Stimulated activated CD8-positive, alpha-beta memory T cell treated with anti-CD3 and anti-CD28 coated beads, Interleukin-2, amount 100 ng/mL, for 48 hours (primary cell): ENCODE measurements at regions not wholly inside any gene's neighbourhood (a gene's known extent, or its start where the extent isn't known, plus 50 kb on each side); places are given as distances from the start of the nearest gene placed in this dataset.

ENCODE experiments used
- DNase-seq, 2 donors: peaks; one replicate each; pipeline ENCODE4 v3.0.0-alpha.2; 2020; ENCODE audit warnings: low read depth in 2 of 2

- DNase-seq = no peak
Measured at GRCh38 chr3:24756101-24756888, 261.6 kb upstream of the THRB start.

DNA sequence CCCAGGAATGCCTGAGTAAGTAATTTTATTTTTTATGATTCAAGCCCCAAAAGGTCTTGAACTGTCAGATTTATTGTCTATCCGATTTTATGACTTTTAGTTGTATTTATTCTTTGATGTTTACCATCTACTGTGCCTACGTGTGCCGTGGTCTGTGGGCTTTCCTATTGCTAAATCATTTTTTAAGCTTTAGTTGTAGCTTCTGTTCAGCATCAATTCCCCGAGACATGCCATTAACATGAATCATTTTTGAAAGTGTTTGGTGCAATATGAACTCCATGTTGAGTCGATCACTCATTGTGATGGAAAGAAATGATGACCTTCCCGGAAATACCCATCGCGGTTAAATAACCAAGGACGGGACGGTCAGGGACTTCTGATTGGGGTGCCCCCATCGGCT is 268.7 kb upstream of the THRB start:
- DNase-seq = no peak

DNA sequence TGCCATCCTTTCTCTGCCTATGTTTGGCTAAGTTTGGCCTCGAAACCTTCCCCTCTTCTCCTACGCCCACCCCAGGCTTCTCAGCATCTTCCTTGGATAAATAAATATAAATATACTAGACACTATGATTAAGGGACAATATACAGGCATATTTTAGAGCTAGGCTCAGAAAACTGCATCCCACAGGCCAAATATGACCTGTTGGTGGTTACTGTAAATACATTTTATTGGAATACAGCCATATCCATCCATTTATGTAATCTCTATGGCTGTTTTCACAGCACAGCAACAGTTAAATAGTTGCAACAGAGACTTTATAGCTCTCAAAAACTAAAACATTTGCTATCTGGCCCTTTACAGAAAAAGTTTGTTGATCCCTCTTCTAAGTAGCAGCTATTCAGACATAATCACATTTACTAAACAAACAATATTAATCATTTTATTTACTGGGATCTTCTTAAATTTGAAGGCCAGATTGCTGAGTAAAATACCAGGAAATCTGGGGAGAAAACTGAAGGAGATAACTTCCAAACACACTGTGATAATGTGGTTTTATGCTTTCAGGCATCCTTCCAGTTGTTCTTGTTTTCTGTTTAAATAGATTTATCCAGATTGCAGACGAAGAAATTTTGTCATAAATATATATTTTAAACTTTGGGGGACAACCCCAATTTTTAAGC is 269.7 kb upstream of the THRB start:
- no peak for DNase-seq

- no peak for DNase-seq
Measured at GRCh38 chr3:24765399-24765798, 270.7 kb upstream of the THRB start.

- DNase-seq = no peak
Measured at GRCh38 chr3:24769918-24770317, 275.3 kb upstream of the THRB start.

DNA sequence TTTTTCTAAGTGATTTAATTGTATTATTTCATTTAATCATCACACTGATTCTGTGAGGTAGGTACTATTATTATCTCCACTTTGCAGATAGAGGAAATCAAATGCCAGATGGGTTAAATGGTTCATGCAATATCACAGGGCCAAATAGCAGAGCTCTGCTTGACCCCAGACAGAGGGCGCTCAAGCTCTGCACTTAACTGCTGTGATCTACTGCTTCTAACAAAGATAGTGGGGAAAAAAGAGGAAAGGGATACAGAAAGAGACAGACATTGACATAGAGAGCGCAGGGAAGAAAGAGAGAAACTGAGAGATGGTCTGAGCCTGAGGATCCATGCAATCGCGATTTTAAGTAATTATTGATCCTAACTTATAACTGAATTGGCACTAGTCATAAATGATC is 279.1 kb upstream of the THRB start:
- peak in 1 of 2 donors; percentile 1 for DNase-seq

DNA sequence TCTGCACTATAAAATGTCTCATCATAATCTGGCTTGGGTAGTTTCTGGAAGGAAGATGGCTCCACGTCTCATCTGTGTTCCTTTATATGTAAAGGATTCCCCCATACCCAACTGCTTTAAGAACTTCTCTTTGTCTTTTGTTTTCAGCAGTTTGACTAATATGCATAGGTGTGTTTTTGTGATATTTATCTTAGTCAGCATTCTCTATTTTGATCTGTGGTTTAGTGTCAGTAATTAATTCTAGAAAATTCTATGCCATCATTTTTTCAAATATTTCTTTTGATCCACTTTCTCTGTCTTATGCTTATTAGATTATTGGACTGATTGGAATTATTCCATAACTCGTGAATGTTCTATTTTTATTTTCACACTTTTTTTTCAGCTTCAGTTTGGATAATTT is 286.3 kb upstream of the THRB start:
- no peak for DNase-seq

DNA sequence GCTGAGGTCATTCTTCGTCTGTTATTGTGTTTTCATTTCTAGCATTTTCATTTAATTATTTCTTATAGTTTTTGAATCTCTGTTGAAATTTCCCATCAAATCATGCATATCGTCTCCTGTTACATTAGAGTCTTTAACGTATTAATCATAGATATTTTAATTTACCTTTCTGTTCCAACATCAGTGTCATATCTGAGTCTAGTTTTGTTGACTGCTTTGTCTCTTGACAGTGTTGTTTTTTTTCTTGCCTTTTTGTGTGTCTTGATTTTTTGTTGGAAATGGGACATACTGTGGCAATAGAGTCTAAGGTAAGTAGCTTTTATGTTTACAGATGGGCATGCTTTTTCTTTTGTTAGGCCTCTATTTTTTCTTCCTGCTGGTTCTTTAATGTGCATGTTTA is 286.8 kb upstream of the THRB start:
- no peak for DNase-seq

- no peak for DNase-seq
Measured at GRCh38 chr3:24793896-24794295, 299.2 kb upstream of the THRB start.

DNA sequence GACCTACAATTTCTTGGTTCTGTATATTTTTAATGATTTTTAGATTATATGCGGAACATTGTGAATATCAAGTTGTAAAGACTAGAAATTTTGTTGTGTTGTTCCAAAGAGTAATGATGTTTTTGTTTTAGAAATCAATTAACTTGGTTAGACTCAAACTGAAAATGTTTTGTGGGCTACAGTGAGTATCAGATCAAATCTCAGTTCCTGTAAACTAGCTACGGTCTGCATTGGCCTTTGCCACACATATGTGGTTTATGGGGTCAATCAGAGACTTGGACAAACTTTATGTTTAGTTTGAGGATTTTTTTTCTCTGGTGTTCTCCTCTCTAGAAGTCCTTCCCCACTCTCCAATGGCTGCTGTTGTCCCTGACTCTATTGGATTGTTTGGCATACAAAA is 308.0 kb upstream of the THRB start:
- DNase-seq = no peak

GRCh38 chr3:24804095-24804494 is 309.4 kb upstream of the THRB start:
- DNase-seq = no peak

GRCh38 chr3:24810881-24811280 is 316.2 kb upstream of the THRB start:
- no peak for DNase-seq

DNA sequence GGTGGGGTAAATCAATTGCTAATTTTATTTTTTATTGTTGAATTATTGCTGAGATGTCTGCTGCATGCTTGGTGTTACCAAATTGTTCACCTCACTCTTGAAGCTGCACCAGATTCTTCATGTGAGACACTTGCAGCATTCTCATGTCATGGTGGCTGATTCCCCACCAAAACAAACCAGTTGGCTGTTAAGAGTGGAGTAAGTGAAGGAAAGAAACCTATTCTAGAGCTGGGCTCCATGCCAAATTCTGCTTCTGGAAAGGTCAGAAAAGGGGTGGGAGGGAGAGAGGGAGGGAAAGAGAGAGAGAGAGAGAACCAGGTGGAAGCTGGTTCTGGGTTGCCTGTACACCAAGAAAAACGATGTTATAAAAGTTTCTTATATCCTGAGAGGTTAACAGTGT is 317.5 kb upstream of the THRB start:
- no peak for DNase-seq

DNA sequence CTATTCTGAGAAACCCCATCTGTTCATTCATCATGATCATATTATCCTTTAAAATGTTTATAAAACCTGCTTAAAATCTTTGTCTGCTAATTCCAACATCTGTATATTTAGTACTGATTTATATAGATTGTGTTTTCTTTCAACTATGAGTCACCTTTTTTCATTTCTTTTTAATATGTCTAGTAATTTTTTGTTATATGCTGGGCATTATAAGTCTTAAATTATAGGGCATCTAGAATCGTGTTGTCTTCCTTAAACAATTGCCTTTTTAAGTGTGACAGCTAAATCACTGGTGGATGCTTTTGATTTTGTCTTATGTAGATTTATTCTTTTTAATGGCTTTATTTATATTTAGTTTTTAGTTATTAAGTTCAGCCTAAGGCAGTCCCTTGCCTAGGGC is 323.4 kb upstream of the THRB start:
- no peak for DNase-seq

DNA sequence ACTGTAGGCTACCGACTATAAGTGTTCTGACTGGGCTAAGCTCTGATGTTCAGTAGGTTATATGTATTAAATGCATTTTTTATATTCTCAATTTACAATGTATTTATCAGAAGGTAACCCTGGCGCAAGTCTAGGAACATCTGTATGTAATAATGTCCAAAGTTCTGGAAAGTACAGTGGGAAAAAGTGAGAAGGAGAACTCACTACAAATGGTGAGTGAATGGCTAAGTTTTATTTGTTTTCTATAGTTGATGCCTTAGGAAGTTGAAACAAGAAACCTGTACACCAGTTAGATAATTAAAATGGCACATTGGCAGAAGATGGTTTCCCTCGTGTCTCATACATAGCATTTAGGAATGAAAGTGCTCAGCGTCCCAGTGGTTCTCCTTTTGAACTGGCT is 333.4 kb upstream of the THRB start:
- no peak for DNase-seq

DNA sequence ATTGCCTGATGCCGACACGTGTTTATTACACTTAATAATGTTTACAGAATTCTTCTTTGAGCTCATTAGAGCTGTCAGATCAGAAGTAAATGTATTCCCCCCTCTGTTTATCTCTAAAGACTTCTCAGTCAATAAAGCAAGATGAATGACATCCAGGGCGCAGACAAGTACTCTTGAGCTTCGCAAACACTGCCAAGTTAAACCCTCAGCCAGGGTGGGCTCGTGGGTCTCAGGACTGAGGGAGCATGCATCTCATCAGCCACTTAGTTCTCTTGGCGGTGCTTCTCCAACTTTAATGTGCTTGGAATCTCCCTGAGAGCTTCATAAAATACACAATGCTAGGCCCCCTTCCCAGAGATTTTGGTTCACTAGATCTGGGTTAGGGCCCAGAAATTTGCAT is 333.9 kb upstream of the THRB start:
- DNase-seq = no peak

GRCh38 chr3:24829011-24829581 is 334.4 kb upstream of the THRB start:
- DNase-seq = no peak

- no peak for DNase-seq
Measured at GRCh38 chr3:24829629-24830229, 335.1 kb upstream of the THRB start.

- no peak for DNase-seq
Measured at GRCh38 chr3:24830230-24831152, 335.8 kb upstream of the THRB start.

DNA sequence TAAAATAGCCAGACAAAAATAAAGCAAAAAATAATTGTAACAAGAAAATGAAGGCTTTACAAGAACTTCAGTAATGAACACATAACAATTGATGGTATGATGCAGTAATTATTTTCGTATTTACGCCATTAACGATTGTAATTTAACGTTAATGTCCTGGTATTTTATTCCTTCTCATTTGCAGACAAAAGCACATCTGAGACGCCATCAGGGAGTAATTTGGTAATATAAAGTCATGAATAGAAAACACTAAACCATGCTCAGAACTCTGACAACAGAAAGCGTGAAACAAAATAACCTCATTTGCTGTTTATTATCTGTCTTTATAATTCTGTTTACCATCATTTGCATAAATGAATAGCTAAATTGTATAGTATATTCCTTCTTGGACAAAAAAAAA is 336.6 kb upstream of the THRB start:
- no peak for DNase-seq

DNA sequence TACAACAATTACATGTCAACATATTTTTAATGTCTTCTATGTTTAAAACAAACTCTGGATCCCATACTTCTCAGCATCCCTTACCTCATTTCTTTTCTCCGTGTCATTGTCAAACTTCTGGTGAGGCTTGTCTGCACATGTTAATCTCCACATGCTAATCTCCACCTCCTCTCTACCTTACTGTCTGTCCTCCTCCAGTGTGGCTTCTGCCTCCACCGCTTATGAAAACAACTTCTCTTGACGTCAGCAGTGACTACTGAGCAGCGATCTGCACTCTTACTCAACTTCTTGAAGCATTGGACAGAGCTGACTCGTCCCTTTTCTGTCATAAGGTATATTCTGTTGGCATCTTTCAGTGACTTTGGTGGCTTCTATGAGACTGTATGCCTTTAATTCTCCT is 338.2 kb upstream of the THRB start:
- DNase-seq = no peak

GRCh38 chr3:24834442-24834841 is 339.8 kb upstream of the THRB start:
- no peak for DNase-seq
